ENCODE measurements at regions not wholly inside any gene's neighbourhood (a gene's known extent, or its start where the extent isn't known, plus 50 kb on each side); places are given as distances from the start of the nearest gene placed in this dataset.
"Not testable (repeated sequence)": the region's sequence is repeated elsewhere in the genome, so short reads cannot be mapped to it uniquely, and the experiment has no call there.

DNA sequence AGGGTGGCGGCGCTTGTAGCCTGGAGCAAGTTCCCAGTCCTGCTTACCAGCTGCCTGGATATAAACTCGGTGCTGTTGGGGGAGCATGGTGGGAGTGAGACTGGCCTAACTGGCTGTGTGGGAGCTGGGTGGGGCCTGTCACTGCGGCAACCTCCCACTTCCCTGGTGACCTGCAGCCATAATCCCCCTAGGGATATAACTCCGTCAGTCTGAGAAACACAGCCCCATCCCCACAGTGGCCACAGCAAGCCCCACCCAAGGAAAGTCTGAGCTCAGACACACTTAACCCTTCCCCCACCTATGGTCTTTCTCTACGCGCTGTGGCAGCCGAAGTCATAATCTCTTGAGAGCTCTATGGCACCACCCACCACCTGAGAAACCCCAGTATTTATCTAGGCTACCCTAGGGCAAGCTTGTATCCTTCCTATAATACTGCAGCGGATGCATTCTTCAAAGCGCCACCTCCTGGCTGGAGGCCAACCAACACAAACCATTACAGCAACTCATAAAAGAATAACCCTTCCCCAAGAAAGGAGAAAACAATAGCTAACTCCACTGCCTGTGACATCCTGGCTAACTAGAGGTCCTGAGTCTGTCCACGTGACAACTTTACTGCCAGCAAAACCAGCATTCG, 57.4 kb downstream of the ZNF648 start:
- DNase-seq: no peak

DNA sequence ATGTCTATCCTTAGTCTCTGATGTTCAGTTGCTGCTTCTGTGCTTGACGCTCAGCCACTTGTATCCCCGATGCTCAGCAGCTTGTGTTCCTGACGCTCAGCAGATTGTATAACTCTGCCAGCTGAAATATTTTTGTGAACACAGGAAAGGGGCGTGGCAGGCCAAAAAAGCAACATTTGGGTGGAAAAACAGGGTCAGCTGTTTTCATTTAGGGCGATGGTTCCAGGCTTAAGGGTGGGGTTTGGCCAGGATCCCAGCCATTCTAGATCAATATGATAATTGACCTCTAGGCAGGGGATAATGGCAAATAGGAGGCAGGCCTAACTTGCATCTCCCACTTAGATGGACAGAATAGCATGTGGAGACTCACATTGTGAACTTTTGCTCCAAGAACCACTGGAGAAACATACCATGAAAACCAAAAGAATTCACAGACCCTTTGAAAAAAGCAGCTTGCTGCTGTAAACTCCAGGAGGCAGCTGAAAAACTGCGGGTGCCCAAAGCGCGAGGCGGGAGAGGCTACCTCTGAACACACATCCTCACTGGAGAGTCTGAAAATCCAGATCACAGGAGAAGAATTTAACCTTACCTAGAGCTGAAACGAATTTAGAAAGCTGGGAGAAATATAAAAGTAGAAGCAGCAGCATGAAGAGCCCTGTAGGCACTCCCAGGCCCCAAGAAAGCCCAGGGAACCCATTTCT, 58.3 kb downstream of the ZNF648 start:
- no peak for DNase-seq

DNA sequence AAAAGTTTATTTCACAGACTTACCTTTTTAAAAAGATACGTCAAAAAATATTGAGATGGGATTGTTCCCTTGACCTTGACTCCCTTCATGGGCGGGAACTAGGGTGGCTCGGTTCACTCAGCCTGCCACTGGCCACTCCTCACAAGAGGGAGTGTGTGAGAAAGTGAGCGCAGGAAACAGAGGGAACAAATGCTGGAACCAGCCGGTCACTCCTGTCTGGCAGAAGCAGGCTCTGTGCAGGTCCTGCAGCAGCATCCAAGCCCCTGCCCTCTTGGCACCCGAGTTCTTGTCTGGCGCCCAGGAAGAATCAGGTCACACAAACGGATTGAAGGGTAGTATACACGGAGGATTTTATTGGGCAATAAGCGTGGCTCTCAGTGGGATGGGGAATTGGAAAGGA, 58.9 kb downstream of the ZNF648 start:
- DNase-seq: no peak

DNA sequence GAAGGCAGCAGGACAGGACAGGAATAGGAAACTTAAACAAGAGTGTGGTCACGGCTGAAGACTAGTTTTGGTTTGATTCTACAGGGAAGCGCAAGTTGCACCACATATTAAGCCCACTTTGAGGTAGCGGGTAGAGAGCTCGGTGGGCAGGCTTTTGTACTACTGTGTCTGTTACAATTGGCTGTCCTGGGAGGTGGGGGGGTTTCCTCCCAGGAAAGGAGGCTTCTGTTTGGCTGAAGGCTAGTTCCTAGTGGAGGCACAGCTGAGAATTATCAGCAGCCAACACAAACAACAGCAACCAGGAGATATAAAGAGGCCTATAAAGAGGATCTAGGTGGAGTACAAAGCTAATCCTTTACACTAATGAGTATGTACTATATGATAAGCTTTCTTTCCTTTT, 62.7 kb downstream of the ZNF648 start:
- DNase-seq: no peak

DNA sequence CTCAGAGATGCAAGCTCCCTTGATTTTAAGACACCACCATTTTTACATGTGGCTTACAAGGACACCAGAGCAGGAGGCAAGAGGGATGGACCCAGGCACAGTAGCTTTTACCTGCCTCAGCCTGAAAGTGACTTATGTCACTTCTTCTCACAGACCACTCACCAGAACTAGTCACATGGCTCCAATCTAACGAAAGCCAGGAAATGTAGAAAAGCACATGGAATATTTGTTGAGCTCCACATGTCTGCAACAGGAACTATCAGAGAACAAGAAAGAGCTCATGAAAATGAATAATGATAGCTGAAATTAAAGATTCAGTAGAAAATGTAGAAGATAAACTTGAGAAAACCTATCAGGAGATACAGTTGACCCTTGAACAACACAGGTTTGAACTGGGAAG, 69.4 kb downstream of the ZNF648 start:
- DNase-seq: no peak

- DNase-seq: no peak
Observed at GRCh38 chr1:181990728-181991127, 70.8 kb downstream of the ZNF648 start.

DNA sequence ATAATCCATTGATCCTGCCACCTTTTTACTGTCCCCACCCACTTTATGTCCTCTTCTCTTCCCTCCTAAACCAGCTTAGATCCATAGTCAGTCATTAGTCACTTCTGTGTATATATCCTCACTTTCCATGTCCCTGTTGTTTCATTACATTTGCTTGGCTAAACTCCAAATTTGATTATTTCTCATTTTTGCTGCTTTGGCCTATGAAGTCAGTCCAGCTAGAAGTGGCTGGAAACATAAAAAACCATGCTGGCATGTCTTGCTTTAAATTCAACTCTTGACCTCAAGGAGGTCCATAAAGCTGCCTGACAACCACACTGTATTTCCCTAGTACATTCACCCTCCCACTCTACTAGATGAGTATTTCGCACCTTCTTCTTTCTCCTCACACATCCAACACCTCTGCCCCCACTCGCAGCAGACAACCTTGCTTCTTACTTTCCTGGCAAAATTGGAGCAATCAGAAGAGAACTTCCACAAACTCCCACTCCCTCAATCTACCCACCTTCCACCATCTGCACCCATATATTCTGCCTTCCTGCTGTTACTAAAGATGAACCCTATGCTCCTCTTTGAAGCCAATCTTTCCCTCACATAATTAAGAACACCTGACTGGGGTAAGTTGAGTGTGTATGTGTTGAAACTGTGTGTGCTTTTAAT, 72.1 kb downstream of the ZNF648 start:
- no peak for DNase-seq

DNA sequence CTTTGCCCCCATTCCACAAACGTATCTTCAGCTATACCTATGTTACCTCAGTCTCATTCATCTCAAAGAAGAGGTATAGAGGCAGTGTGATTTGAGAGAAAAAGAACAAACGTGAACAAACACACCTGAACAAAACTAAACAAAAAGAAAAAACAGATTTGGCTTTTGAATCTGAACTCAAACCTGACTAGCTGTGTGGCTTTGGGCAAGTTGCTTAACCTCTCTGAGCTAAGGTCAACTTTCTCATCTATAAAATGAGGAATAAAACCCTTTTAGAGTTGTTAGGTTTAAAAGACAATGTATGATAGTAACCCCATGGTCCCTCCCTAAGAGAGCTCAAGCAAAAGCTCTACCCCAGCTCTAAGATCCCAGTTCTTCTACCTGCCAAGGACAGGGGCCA, 73.5 kb downstream of the ZNF648 start:
- DNase-seq: no peak

DNA sequence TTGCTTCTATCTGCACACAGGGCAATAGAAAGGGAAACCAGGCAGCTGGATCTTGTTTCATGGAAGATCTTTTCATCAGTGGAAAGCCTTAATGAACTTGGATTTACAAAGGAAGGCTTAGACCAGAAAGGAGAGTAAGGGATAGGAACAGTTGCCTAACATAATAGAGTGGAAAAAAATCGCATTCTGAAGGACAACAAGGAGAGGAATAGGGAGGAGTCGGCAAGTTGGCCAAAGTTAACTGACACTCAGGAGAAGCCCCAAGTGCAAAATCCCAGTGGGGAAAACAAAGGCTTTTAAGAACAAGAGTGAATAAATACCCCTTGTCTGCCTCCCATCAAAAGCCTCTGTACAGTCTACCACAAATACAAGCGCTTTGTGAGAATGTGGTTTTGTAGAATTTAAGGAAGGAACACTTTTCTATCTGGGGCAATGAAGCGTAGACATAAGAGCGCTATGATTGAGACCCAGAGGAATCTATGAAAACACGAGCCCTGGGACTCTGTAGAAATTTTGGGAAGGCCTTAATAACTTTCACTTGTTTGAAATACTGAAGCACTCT, 74.1 kb downstream of the ZNF648 start:
- DNase-seq: no peak

- no peak for DNase-seq
Observed at GRCh38 chr1:181986907-181987305, 74.6 kb downstream of the ZNF648 start.

- no peak for DNase-seq
Observed at GRCh38 chr1:181985936-181986906, 75.3 kb downstream of the ZNF648 start.

DNA sequence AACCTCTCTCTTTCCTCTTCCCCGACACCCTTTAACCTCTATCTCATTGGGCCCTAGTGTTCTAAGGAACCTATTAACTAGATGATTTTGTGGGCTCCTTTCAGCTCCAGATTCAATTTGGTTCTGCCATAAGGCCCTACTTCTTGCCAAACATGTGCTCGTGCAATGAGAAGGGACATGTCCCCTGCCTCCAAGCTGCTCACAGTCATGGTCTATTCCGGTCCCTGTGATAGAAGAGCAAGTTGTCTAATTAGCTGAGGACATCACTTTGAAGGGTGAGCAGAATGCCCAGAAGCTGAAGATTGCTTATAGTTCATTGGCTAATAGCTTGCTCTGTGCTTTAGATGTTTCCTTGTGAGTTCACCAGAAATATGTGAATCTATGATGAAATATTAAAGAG, 76.2 kb downstream of the ZNF648 start:
- no peak for DNase-seq

DNA sequence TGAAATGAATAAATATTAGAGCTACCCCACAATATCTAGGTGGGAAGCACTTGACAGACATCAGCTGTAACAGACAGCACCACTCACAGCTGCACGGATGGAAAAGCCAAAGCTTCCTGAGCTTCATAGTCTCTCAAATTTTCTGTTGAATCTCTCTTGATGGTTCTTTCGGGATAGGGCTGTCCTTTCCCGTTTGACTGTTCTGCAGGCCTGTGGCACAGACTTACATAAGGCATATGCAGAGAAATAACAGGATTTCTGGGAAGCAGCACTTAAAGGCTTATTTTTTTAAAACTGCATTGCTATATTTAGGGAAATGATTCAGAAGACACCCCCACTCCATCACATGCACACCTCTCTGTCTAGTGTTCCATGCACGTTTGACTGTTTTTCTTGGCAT, 77.5 kb downstream of the ZNF648 start:
- DNase-seq: no peak

GRCh38 chr1:181981821-181982220, 79.7 kb downstream of the ZNF648 start:
- no peak for DNase-seq

DNA sequence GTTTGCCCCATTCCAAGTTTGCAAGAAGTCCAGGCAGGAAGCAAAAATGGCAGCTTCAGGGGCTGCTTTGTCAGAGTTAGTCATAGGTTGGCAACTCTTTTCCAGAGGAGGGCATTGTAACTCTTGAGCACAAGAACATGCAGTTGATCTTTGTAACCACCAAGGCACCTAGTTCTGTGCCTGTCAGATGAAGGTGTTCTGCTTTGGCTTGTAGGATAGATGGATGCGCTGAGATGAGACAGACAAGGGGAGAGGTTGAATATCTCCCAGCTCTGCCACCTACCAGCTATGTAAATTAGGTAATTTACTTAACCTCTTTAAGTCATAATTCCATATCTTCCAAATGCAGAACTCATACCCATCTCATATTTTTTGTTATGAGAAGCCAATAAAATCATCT, 89.3 kb downstream of the ZNF648 start:
- DNase-seq: no peak

DNA sequence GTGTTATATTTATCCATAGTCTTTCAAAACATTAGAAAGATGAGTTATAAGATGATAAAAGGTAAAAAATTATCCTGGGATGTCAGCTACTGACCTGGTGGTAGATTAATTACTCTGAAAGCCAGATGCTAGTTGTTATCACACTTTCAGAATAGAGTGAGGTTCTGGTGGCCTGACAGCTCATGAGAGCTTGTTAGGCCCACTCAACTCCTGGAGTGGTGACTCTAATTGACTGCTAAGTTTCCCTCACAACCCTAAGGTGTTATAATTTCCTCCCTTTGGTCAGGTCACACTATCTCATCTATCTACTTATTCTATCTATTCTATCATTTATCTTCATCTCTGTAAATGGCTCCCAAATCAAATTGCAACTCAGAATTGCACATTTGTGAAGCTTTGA, 90.1 kb downstream of the ZNF648 start:
- DNase-seq: no peak

- DNase-seq: no peak
Observed at GRCh38 chr1:181969902-181970301, 91.6 kb downstream of the ZNF648 start.

- not testable (repeated sequence) for DNase-seq
Observed at GRCh38 chr1:181954696-181955095, 106.8 kb downstream of the ZNF648 start.

- DNase-seq: not testable (repeated sequence)
Observed at GRCh38 chr1:181954178-181954577, 107.3 kb downstream of the ZNF648 start.

DNA sequence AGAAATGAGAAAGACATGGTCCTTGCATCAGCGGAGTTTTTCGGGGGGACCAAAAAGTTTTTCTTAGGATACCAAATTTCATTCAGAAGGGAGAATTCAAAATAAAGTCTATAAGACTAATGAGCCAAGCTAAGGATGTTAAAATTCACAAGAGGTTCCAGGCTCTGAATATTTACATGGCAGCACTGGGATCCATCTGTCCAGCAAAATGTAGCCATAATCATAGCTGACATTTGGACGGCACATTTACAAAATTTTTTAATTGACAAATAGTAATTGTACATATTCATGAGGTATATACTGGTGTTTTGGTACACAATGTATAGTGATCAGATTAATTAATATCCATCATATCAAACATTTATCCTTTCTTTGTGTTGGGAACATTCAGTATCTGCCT, 107.9 kb downstream of the ZNF648 start:
- DNase-seq: no peak

DNA sequence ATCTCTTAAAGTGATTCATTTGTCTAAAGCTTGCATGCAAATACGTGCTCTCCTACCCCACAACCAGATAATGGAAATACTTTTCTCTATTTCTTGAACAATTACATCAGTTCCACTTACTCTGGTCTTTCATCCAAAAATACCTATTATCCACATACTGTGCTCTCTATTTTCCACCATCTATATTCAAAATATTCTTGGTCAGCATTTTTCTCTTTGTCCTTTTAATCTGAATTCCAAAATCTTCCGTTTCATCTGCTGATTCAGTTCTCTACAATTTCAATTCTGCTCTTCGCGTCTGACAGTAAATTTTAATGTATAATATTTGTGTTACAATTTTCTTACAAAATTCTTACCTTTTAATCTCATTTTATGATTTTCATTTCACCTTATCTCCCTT, 110.3 kb downstream of the ZNF648 start:
- DNase-seq: no peak

DNA sequence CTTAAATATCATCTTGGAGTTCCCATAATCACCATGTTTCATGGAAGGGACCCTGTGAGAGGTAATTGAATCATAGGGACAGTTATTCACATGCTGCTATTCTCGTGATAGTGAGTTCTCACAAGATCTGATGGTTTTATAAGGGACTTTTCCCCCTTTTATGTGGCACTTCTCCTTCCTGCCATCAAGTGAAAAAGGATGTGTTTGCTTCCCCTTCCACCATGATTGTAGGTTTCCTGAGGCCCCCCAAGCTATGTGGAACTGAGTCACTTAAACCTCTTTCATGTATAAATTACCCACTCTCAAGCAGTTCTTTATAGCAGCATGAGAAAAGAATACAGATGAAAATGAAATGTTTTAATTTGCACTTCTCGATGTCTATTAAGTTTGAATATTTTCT, 112.0 kb downstream of the ZNF648 start:
- DNase-seq: no peak

DNA sequence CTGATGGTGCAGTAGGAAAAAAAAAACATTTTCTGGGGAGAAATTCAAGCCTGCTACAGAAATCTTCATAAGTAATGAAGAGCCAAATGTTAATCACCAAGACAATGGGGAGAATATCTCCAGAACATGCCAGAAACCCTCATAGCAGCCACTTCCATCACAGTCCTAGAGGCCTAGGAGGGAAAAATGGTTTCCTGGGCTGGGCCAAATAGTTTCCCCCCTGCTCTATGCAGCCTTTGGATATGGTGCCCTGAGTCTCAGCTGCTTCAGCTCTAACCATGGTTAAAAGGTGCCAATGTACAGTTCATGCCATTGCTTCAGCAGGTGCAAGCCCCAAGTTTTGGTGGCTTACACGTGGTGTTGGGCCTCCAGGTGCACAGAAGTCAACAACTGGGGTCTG, 113.1 kb downstream of the ZNF648 start:
- DNase-seq: no peak
